22Rv1 (cell line): ENCODE measurements at regions not wholly inside any gene's neighbourhood (a gene's known extent, or its start where the extent isn't known, plus 50 kb on each side); places are given as distances from the start of the nearest gene placed in this dataset.

ENCODE experiments used
- CTCF ChIP-seq: fragments of 450-650 bp; IDR thresholded peaks from 2 replicates; pipeline ENCODE4 v1.5.1; 2017; ENCODE audit warnings: mild to moderate bottlenecking
- ZFX ChIP-seq: fragments of 450-650 bp; IDR thresholded peaks from 2 replicates; pipeline ENCODE4 v1.6.1; 2017; ENCODE audit warnings: antibody characterized with exemption, borderline replicate concordance

GRCh38 chr12:34403706-34404376 lies 381.5 kb downstream of the ALG10 start:
- TF ChIP-seq CTCF (no peak), ZFX (no peak)
